Ovary (tissue), 3 donors: ENCODE measurements at regions not wholly inside any gene's neighbourhood (a gene's known extent, or its start where the extent isn't known, plus 50 kb on each side); places are given as distances from the start of the nearest gene placed in this dataset.

Experiments used
- EP300 ChIP-seq: sonication (generic); formaldehyde crosslinking; IDR thresholded peaks from one replicate; pipeline ENCODE4 v1.6.1; 2017; ENCODE audit warnings: antibody characterized with exemption
- POLR2A ChIP-seq: fragments of 450-650 bp; IDR thresholded peaks from one replicate; pipeline ENCODE4 v1.6.1; 2017; ENCODE audit warnings: antibody characterized with exemption, mild to moderate bottlenecking, moderate library complexity
- TF ChIP-seq, protein P1 (sequence below), 3 donors: fragments of 450-650 bp in 2 of 3; fragments of 200-600 bp in 1 of 3; IDR thresholded peaks; one replicate each; pipeline versions ENCODE4 v1.5.1 to v1.8.0; 2016 to 2022; ENCODE audit warnings: antibody characterized with exemption in 3 of 3, mild to moderate bottlenecking in 1 of 3
- donor health status: DM: no; HTN: no; CAD: no.

- TF ChIP-seq, protein P1, sequence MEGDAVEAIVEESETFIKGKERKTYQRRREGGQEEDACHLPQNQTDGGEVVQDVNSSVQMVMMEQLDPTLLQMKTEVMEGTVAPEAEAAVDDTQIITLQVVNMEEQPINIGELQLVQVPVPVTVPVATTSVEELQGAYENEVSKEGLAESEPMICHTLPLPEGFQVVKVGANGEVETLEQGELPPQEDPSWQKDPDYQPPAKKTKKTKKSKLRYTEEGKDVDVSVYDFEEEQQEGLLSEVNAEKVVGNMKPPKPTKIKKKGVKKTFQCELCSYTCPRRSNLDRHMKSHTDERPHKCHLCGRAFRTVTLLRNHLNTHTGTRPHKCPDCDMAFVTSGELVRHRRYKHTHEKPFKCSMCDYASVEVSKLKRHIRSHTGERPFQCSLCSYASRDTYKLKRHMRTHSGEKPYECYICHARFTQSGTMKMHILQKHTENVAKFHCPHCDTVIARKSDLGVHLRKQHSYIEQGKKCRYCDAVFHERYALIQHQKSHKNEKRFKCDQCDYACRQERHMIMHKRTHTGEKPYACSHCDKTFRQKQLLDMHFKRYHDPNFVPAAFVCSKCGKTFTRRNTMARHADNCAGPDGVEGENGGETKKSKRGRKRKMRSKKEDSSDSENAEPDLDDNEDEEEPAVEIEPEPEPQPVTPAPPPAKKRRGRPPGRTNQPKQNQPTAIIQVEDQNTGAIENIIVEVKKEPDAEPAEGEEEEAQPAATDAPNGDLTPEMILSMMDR (IDR thresholded peaks at IDR 0.05): no peak
- TF ChIP-seq EP300 (no peak), POLR2A (no peak)
Measured at GRCh38 chr21:19565587-19565986, 1162.0 kb upstream of the TMPRSS15 start.
